Stomach (tissue), 8 donors: ENCODE measurements at regions not wholly inside any gene's neighbourhood (a gene's known extent, or its start where the extent isn't known, plus 50 kb on each side); places are given as distances from the start of the nearest gene placed in this dataset.

Experiments used
- DNase-seq, 2 donors: peaks; one replicate each; pipeline versions ENCODE4 v3.0.0 to v3.0.0-alpha.2; 2013 to 2019
- H3K27ac ChIP-seq, 5 donors: fragments of 200-600 bp in 4 of 5; sonication (generic) in 4 of 5; one replicate each; pipeline ENCODE4 v1.5.1; 2013 to 2019; ENCODE audit warnings: mild to moderate bottlenecking in 1 of 5, moderate library complexity in 1 of 5
- H3K27me3 ChIP-seq, 3 donors: fragments of 200-600 bp; sonication (generic); one replicate each; pipeline ENCODE4 v1.5.1; 2017 to 2019; ENCODE audit warnings: mixed run types in 1 of 3
- H3K36me3 ChIP-seq, 4 donors: fragments of 200-600 bp; sonication (generic); 1 replicate in 3 of 4; 2 replicates in 1 of 4; pipeline ENCODE4 v1.5.1; 2016 to 2019
- H3K4me1 ChIP-seq, 4 donors: fragments of 200-600 bp; sonication (generic); one replicate each; pipeline ENCODE4 v1.5.1; 2016 to 2019
- H3K4me3 ChIP-seq, 4 donors: fragments of 200-600 bp; sonication (generic) in 3 of 4; one replicate each; pipeline ENCODE4 v1.5.1; 2016 to 2019; ENCODE audit warnings: mild to moderate bottlenecking in 1 of 4
- H3K9me3 ChIP-seq, 4 donors: fragments of 200-600 bp; sonication (generic); one replicate each; pipeline ENCODE4 v1.5.1; 2016 to 2019
- EP300 ChIP-seq: sonication (generic); formaldehyde crosslinking; IDR thresholded peaks from one replicate; pipeline ENCODE4 v1.6.1; 2017; ENCODE audit warnings: antibody characterized with exemption
- POLR2A ChIP-seq, 4 donors: fragments of 450-650 bp; IDR thresholded peaks; one replicate each; pipeline ENCODE4 v1.6.1; 2016; ENCODE audit warnings: antibody characterized with exemption in 4 of 4, control low read depth in 2 of 4, mild to moderate bottlenecking in 1 of 4, moderate library complexity in 1 of 4
- POLR2AphosphoS5 ChIP-seq, 3 donors: sonication (generic); formaldehyde crosslinking; IDR thresholded peaks; one replicate each; pipeline ENCODE4 v1.6.1; 2016; ENCODE audit warnings: antibody characterized with exemption in 3 of 3
- WGBS, 5 donors: extraction: QIAGEN DNeasy Blood & Tissue Kit in 3 of 5; methylation state at CpG; one replicate each; pipeline versions ENCODE4 v1.1.5 to v1.1.7; 2013 to 2018; 5-methylcytosine and 5-hydroxymethylcytosine counted together
- intact Hi-C: fragments of 100-400 bp; cut with DNase I; formaldehyde crosslinking; loops from one replicate; pipeline ENCODE4 v1.15.1; 2023; ENCODE audit warnings: low total_unique reads
- TF ChIP-seq, protein P1 (sequence below), 7 experiments: fragments of 450-650 bp in 4 of 7; fragments of 200-600 bp in 3 of 7; sonication (generic) in 3 of 7; IDR thresholded peaks; one replicate each; pipeline ENCODE4 v1.5.1; 2016 to 2019; ENCODE audit warnings: antibody characterized with exemption in 7 of 7, control low read depth in 2 of 7, mild to moderate bottlenecking in 1 of 7
- donor health status: healthy with polysubstance abuse.
- donor health status: Bipolar disorder and iron deficiency.
- donor health status: healthy.

DNA sequence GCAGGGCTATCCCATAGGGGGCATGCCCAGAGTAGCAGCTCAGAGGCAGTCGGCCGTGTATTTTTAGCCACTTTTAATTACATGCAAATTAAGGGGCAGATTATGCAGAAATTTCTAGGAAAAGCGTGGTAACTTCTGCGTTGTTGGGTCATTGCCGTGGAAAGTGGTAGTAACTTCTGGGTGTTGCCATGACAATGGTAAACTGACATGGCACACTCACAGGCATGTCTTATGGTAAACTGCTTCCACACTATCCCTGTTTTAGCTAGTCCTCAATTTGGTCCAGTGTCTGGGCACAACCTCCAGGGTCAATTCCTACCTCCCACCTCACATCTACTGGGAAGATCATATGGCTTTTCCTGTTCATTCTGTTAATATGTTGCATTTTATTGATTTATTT is 428.9 kb upstream of the FANCL start:
- H3K9me3 ChIP-seq, result peaks cover 0 to 3% (median 0%) of the 10 kb centered on the region in 4 donors
- 89 to 93% (median 91%) methylated on average over 5 of the region's 5 CpGs for WGBS, 5 donors
- no peaks in the 10 kb centered on the region for H3K4me1 ChIP-seq
- TF ChIP-seq, protein P1, sequence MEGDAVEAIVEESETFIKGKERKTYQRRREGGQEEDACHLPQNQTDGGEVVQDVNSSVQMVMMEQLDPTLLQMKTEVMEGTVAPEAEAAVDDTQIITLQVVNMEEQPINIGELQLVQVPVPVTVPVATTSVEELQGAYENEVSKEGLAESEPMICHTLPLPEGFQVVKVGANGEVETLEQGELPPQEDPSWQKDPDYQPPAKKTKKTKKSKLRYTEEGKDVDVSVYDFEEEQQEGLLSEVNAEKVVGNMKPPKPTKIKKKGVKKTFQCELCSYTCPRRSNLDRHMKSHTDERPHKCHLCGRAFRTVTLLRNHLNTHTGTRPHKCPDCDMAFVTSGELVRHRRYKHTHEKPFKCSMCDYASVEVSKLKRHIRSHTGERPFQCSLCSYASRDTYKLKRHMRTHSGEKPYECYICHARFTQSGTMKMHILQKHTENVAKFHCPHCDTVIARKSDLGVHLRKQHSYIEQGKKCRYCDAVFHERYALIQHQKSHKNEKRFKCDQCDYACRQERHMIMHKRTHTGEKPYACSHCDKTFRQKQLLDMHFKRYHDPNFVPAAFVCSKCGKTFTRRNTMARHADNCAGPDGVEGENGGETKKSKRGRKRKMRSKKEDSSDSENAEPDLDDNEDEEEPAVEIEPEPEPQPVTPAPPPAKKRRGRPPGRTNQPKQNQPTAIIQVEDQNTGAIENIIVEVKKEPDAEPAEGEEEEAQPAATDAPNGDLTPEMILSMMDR (IDR thresholded peaks at IDR 0.05), result no peak
- no peak for TF ChIP-seq POLR2AphosphoS5 (IDR thresholded peaks at IDR 0.05)
- H3K27ac ChIP-seq, result no peak overlapping the region
- no peaks in the 10 kb centered on the region for H3K36me3 ChIP-seq
- H3K4me3 ChIP-seq, result no peak overlapping the region
- no peak for DNase-seq
- no peaks in the 10 kb centered on the region for H3K27me3 ChIP-seq
- intact Hi-C loops, result no loop called here

DNA sequence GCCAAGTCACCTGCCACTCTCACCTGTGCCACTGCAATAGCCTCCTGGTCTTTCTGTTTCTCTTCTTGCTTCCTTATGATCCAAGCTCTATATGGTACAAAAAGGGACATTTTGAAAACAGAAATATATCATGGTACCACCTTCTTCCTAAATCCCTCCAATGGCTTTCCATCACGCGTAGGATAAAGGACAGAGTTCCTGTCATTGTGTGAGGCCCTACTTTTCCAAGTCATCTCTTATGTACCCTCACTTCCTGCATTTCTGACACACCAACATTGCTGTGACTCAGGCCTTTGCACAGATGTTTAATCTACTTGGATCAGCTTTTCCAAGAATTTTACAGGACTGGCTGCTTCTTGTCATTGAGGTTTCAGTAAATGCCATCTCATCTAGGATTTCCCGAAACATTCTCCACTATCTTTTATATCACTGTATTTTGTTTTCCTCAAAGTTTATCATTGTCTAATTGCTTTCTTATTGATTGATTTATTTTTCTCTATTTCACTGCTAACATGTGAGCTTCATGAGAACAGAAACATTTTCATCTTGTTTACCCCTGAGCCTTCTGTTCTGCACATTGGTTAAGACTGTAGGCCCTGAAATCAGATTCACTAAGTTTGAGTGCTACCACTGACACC is 426.1 kb upstream of the FANCL start:
- Histone ChIP-seq H3K27me3 (no peaks in the 10 kb centered on the region), H3K4me3 (no peak overlapping the region), H3K36me3 (no peaks in the 10 kb centered on the region), H3K4me1 (no peaks in the 10 kb centered on the region), H3K27ac (no peak overlapping the region), H3K9me3 (peaks cover 0 to 3% (median 0%) of the 10 kb centered on the region in 4 donors)
- TF ChIP-seq, protein P1 (IDR thresholded peaks at IDR 0.05), result no peak
- TF ChIP-seq POLR2AphosphoS5 (IDR thresholded peaks at IDR 0.05) (no peak), EP300 (no peak), POLR2A (IDR thresholded peaks at IDR 0.05) (no peak)
- 55 to 91% (median 77%) methylated on average over 3 of the region's 3 CpGs for WGBS, 5 donors
- DNase-seq, result no peak
- intact Hi-C loops, result no loop called here

DNA sequence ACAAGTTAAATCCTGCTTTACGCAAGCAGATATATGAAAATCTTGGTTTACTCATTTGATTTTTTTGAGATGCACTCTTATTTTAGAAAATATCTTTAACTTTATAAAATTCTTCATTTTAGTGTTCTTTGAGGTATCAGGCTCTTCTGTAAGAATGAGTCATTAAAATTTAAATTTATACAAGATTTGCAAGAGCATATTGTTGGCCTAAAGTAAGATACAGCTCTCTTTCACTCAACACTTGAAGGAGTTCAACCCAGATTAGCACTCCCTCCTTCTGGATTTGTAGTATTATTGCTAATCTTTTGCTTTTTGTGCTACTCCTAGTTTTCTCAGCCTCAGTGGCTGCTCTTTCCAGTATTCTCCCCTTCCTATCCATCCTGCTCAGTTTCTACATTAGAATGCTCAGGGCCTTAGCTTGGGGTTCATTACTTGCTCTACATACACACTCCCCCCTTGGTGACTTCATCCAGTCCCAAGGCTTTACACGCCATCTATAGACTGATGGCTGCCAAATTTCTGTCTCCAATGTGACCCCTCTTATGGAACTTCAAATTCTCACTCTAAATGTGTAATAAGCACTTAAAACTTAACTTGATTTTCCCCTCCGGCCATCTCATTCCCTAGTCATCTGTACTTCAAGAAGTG is 425.3 kb upstream of the FANCL start:
- no peak for TF ChIP-seq EP300
- TF ChIP-seq, protein P1 (IDR thresholded peaks at IDR 0.05), result no peak
- TF ChIP-seq POLR2A (IDR thresholded peaks at IDR 0.05), result no peak
- no peak for TF ChIP-seq POLR2AphosphoS5 (IDR thresholded peaks at IDR 0.05)
- Histone ChIP-seq H3K27ac (no peak overlapping the region), H3K27me3 (no peaks in the 10 kb centered on the region), H3K4me1 (no peaks in the 10 kb centered on the region), H3K4me3 (no peak overlapping the region), H3K9me3 (peaks cover 0 to 3% (median 0%) of the 10 kb centered on the region in 4 donors), H3K36me3 (no peaks in the 10 kb centered on the region)
- no peak for DNase-seq
- intact Hi-C loops, result no loop called here
- 88 to 95% (median 92%) methylated on average over 3 of the region's 3 CpGs for WGBS, 5 donors

DNA sequence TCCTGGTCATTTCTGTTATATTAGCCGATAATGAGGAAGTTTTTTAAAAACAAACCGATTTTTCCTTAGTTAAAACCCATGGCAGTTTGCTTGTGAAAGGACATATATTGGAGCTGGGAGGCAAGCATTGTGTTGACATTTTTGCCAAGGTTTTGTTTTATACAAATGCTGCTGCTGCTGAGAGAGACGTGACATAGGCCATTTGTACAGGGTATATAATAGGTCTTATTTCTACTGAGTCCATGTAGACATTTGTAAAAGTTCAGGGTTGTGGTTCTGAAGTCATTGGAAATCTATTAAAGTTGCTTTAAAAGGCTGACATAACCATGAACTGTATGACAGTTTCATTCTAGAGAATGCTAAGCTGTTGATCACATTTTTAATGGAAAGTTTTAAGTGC is 424.0 kb upstream of the FANCL start:
- Histone ChIP-seq H3K4me1 (no peaks in the 10 kb centered on the region), H3K4me3 (no peak overlapping the region), H3K9me3 (peaks cover 0 to 3% (median 0%) of the 10 kb centered on the region in 4 donors), H3K27me3 (no peaks in the 10 kb centered on the region), H3K36me3 (no peaks in the 10 kb centered on the region), H3K27ac (no peak overlapping the region)
- DNase-seq, result no peak
- TF ChIP-seq, protein P1 (IDR thresholded peaks at IDR 0.05), result no peak
- TF ChIP-seq POLR2AphosphoS5 (IDR thresholded peaks at IDR 0.05), result no peak
- TF ChIP-seq POLR2A (IDR thresholded peaks at IDR 0.05), result no peak
- no peak for TF ChIP-seq EP300
- intact Hi-C loops, result no loop called here
- 79 to 90% (median 82%) methylated on average over 3 of the region's 3 CpGs for WGBS, 5 donors
